Ovary (tissue), 3 donors: ENCODE measurements at regions not wholly inside any gene's neighbourhood (a gene's known extent, or its start where the extent isn't known, plus 50 kb on each side); places are given as distances from the start of the nearest gene placed in this dataset.

Source experiments
- POLR2A ChIP-seq: fragments of 450-650 bp; IDR thresholded peaks from one replicate; pipeline ENCODE4 v1.6.1; 2017; ENCODE audit warnings: antibody characterized with exemption, mild to moderate bottlenecking, moderate library complexity
- TF ChIP-seq, protein P1 (sequence below), 3 donors: fragments of 450-650 bp in 2 of 3; fragments of 200-600 bp in 1 of 3; IDR thresholded peaks; one replicate each; pipeline versions ENCODE4 v1.5.1 to v1.8.0; 2016 to 2022; ENCODE audit warnings: antibody characterized with exemption in 3 of 3, mild to moderate bottlenecking in 1 of 3
- donor health status: DM: no; HTN: no; CAD: no.

DNA sequence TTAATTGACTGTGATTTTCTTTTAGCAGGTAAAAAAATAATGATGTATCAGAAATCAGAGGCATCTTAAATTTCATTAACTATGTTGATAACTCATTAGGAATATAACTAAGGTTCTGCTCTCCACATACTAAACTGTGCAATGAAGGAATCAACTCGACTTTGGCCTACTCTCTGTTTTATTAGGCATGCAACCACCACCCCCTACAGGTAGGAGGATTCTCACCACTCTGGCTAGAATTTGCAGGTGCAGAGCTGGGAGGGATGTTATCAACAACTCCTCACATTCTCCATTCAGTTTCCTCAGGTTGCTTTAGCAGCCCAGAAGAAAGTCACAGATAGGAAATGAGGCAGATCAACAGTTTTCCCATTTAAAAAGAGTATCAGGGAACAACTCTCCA is 160.1 kb downstream of the COX18 start:
- TF ChIP-seq, protein P1, sequence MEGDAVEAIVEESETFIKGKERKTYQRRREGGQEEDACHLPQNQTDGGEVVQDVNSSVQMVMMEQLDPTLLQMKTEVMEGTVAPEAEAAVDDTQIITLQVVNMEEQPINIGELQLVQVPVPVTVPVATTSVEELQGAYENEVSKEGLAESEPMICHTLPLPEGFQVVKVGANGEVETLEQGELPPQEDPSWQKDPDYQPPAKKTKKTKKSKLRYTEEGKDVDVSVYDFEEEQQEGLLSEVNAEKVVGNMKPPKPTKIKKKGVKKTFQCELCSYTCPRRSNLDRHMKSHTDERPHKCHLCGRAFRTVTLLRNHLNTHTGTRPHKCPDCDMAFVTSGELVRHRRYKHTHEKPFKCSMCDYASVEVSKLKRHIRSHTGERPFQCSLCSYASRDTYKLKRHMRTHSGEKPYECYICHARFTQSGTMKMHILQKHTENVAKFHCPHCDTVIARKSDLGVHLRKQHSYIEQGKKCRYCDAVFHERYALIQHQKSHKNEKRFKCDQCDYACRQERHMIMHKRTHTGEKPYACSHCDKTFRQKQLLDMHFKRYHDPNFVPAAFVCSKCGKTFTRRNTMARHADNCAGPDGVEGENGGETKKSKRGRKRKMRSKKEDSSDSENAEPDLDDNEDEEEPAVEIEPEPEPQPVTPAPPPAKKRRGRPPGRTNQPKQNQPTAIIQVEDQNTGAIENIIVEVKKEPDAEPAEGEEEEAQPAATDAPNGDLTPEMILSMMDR (IDR thresholded peaks at IDR 0.05), result peak in 1 of 3 donors; percentile 26
- TF ChIP-seq POLR2A, result no peak
